CD4-positive, alpha-beta T cell treated with Interleukin-12 subunit alpha and Interleukin-12 subunit beta, for 1 hour (primary cell): ENCODE measurements at regions not wholly inside any gene's neighbourhood (a gene's known extent, or its start where the extent isn't known, plus 50 kb on each side); places are given as distances from the start of the nearest gene placed in this dataset.

ENCODE experiments used
- DNase-seq: peaks from one replicate; pipeline ENCODE4 v3.0.0-alpha.2; 2020

DNA sequence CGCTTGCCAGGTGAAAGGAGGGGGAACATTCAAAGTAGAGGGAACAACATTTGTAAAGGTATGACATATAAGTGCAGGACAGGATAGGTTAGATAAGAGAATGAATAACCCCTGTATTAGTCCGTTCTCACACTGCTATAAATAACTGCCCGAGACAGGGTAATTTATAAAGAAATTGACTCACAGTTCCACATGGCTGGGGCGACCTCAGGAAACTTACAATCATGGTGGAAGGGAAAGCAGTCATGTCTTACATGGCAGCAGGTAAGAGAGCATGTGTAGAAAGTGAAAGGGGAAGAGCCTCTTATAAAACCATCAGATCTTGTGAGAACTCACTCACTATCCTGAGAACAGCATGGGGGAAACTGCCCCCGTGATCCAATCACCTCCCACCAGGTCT, 223.8 kb downstream of the SOX9 start:
- no peak for DNase-seq

DNA sequence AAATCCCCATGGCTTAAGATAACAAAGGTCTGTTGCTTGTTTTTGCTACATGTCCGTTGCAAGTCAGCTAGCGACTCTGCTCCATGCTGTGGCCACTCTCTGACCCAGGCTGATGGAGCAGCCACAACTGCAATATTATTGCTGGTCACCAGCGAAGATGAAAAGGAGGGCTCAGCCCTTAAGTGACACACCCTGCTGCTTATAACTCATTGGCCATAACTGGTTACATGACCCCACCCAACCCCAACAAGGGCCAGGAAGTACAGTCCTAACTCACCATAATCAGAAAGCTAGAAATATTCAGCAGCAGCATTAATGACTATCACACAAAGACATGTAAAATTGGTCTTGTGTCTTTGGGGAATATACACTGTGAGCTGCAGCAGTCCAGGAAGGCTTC, 224.3 kb downstream of the SOX9 start:
- DNase-seq = no peak

GRCh38 chr17:72345536-72345935, 224.7 kb downstream of the SOX9 start:
- DNase-seq = no peak

DNA sequence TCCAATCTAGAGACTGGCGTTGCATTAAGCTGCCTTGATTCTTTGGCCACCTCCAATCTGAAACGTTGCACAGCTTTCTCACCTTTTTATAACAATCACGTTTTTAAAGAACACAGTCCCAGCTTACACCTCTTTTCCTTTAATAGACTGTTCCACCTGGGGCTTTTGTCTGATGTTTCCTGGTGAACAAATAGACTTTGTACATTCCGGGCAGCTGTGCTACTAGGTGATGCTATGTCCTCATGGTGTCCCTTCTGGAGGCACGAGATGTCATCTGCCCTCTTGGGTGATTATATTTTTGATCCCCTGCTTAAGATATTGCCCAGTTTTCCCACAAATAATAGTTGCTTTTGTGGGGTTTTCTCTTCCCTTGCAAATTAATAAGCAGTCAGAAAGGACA, 225.5 kb downstream of the SOX9 start:
- no peak for DNase-seq

DNA sequence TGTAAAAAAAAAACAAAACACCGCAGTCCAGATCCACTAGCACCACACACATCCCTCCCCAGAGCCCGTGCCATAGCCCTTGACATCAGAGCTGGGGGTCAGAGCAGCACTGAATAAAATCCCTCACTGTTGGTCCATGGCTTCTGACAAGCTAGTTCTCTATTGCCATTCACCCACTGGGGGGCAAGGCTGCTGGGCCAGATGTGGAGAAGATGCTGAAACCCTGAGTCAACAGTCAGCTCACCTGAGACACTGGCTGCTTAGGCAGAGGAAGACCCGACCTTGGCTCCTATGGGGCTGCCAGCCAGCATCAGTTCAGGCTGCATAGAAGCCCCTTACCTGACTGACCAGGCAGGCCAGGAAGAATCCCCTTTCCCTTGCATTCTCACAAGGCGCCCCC, 228.2 kb downstream of the SOX9 start:
- DNase-seq = no peak

- no peak for DNase-seq
These were observed 228.7 kb downstream of the SOX9 start for GRCh38 chr17:72349491-72349995.

DNA sequence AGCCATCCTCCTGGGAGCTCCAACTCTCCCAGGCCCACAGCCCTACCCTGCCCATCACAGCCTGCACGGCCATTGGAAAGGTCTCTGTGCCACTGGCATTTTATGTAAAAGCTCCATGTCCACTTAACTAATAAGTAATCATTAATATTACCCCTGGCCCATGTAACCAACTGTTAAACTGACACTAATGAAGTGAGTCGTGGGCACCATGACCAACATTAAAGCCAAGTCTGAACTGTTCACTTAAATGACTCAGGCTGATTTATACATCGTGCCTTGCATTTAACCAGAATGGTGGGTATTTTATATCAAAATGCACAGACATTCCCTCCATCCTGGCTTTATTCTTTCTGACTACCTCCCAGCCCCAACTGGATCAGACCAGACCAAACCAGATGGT, 229.3 kb downstream of the SOX9 start:
- no peak for DNase-seq

DNA sequence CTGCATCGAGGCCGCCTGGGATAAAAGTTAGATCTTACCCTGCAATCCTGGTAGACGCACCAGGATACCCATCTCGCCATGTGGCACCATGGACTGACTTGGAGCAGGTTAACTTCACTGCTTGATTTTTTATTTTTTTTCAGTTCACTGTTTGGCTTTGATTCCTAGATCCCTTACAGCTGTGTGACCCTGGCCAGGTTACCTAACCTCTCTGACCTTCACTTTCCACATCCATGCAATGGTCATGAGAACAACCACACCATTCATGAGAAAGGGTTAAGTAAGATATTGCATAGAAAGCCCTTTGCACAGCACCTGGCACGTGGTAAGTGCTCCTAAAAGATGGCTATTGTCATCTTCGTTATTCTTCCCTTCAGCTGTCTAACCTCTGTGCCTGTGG, 230.5 kb downstream of the SOX9 start:
- DNase-seq = no peak

GRCh38 chr17:72351884-72352346, 231.1 kb downstream of the SOX9 start:
- no peak for DNase-seq

DNA sequence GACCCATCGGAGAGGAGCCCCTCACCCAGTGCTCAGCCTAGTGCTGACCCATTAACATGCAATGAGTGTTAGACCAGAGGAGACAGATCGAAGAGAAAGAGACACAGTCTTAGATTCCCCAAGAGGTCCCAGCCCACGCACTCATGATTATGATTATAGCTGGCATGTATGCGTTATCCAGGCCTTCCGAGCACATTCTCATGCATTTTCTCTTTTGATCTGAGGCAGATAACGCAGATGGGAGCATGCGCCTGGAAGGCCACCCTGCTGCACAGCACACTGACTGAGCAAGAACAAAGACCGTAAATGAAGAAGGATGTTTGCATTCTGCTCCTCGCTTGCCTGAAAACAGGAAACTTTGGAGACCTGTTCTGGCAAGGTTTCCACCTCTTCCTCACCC, 232.7 kb downstream of the SOX9 start:
- no peak for DNase-seq

GRCh38 chr17:72354071-72354470, 233.3 kb downstream of the SOX9 start:
- no peak for DNase-seq

GRCh38 chr17:72357764-72358365, 237.0 kb downstream of the SOX9 start:
- no peak for DNase-seq

- no peak for DNase-seq
These were observed 237.6 kb downstream of the SOX9 start for GRCh38 chr17:72358465-72358864.

DNA sequence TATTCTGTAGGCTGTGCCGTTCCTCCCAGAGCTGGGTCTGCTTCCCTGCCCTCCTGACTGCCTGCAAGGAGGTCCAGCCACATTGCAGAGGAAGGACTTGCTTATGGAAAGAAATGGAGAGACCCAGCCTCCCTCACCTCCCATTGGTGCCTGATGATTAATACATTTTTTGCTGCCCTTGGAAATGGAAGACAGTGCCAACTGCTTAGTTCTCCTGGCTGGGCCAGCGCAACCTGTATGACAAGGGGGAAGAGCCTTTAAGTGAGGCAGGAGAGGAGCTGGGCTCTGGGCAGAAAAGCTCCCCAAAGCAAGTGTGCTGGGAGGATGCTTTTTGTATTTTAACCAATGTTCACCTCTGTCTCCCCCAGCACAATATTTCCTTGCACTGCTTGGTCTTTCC, 238.5 kb downstream of the SOX9 start:
- DNase-seq = no peak

GRCh38 chr17:72359811-72360210, 239.0 kb downstream of the SOX9 start:
- no peak for DNase-seq

DNA sequence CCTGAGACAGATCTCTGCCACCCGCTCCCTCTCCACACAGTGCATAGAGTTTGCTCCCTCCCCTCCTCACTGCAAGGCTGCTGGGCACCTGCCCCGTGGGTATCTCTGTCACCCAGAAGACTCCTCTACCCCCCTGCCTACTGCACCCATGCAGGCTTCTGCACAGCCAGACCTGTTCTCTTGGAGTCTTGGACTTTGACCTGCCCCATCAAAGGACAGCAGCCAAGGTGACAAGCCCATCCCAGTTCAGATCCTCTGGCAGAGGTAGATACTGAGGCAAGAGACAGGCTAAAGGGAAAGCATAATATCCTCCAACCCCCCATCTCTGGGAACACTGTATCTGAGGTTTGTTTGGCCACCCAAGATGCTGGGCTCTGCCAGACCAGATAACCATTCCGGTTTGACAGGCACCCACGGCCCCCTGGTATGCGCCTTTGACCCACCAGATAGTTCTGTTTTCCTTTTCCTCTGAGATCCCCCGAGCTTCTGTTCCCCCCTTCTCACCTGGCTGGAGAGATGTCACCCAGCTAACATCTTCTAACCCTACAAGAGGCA, 239.6 kb downstream of the SOX9 start:
- no peak for DNase-seq

DNA sequence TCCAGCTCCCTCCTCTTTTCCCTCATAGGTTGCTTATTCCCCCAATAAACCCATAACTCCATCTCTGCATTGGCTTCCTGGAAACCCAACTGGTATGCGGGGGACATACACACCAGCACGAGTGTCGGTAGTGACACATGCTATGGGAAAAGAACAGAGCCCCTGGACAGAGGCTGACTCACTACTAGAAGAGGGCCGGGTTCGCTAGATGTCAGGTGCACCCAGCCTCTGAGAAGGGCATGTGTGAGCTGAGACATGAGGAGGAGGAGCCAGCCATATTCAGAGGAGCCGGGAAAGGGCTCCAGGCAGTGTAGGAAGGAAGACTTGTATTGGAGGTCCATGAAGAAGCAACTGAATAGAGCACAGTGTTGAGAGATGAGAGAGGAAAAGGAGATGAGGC, 241.1 kb downstream of the SOX9 start:
- DNase-seq = no peak

DNA sequence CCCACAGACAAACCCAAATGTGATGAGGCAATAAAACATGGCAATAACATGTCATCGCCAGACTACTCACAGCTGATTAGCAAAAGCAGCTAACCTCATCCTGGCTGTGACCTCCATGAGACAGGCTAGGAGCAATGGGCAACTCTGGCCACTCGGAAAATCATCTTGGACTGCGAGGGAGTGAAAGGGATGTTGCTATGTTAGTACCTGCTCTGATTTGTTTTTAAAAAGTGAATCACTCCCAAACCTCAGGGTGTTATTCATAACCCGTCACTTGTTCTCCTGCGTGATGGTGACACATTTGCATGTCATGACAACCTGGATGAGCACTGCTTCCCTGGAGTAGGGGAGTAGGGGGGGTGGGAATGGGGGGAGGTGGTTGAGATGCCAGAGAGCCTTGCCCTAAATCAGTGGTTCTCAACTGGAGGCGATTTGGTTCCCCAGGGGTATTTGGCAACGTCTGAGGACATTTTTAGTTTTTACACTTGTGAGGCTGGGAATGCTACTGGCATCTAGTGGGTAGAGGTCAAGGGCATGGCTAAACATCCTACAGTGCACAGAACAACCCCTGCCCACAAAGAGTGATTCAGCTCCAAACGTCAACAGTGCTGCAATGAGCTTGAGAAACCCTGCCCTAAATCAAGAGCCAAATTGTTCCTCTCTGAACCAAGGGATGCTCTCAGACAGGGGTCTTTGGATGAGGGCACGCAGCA, 241.7 kb downstream of the SOX9 start:
- DNase-seq = no peak

- DNase-seq = no peak
These were observed 242.3 kb downstream of the SOX9 start for GRCh38 chr17:72363089-72363610.

- no peak for DNase-seq
These were observed 245.1 kb downstream of the SOX9 start for GRCh38 chr17:72365857-72366414.

- DNase-seq = no peak
These were observed 245.8 kb downstream of the SOX9 start for GRCh38 chr17:72366626-72367025.

- DNase-seq = no peak
These were observed 247.4 kb downstream of the SOX9 start for GRCh38 chr17:72368191-72368590.

- DNase-seq = no peak
These were observed 248.5 kb downstream of the SOX9 start for GRCh38 chr17:72369366-72369765.

DNA sequence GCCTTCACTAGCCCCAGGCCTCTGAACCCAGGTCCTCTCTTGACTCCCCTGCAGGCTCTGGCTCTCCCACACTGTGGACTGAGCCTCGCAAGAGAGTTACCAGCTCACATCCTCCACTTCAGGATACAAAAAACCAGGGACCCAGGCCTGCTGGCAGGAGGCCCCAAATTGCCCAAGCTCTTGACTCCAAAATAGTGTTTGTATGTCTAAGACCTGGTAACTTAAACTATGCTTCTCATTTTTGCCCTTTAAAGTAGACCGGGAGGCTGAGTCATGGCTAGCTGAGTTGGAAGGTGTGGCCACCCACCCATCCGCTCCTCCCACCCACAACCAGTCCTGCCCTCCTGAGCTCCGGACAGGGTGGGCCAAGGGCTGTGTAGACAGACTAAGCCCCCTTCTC, 250.0 kb downstream of the SOX9 start:
- DNase-seq = no peak
